Naive thymus-derived CD4-positive, alpha-beta T cell (primary cell): ENCODE measurements at regions not wholly inside any gene's neighbourhood (a gene's known extent, or its start where the extent isn't known, plus 50 kb on each side); places are given as distances from the start of the nearest gene placed in this dataset.

Experiments used
- ATAC-seq: fragments of 150-1000 bp; cut with Tn5 transposase; 2 replicates; pipeline ENCODE4 v1.10.0; 2021; ENCODE audit warnings: mild to moderate bottlenecking, moderate library complexity
- CTCF ChIA-PET: fragments of 350-600 bp; sonication (Branson Sonifier 250); formaldehyde crosslinking; loops from one replicate; lab custom pipeline; 2021; ENCODE audit warnings: antibody characterized with exemption; lab: Charles Lee
- POLR2A ChIA-PET: fragments of 350-600 bp; sonication (Branson Sonifier 250); formaldehyde crosslinking; loops from one replicate; lab custom pipeline; 2021; ENCODE audit warnings: antibody characterized with exemption, inconsistent platforms; lab: Charles Lee
- DNase-seq, 9 donors: peaks; one replicate each; pipeline versions ENCODE4 v3.0.0 to v3.0.0-alpha.2; 2020 to 2022; ENCODE audit warnings: mixed read lengths in 1 of 9
- H3K27ac ChIP-seq: one replicate; pipeline ENCODE4 v1.7.0; 2013; ENCODE audit warnings: mild to moderate bottlenecking, low read depth, low read length, moderate library complexity
- H3K27me3 ChIP-seq, 2 donors: one replicate each; pipeline ENCODE4 v1.7.0; 2013; ENCODE audit warnings: low read length in 2 of 2, mild to moderate bottlenecking in 2 of 2, moderate library complexity in 2 of 2; ENCODE audit not compliant: control insufficient read depth in 2 of 2, insufficient read depth in 2 of 2
- H3K36me3 ChIP-seq, 3 experiments: 1 replicate in 2 of 3; 2 replicates in 1 of 3; pipeline ENCODE4 v1.7.0; 2013; ENCODE audit warnings: low read length in 3 of 3, mild to moderate bottlenecking in 3 of 3, moderate library complexity in 1 of 3; ENCODE audit not compliant: insufficient read depth in 3 of 3, control insufficient read depth in 2 of 3
- H3K4me1 ChIP-seq, 2 donors: one replicate each; pipeline ENCODE4 v1.7.0; 2013; ENCODE audit warnings: low read length in 2 of 2, mild to moderate bottlenecking in 2 of 2, moderate library complexity in 1 of 2; ENCODE audit not compliant: control insufficient read depth in 2 of 2, insufficient read depth in 2 of 2
- H3K4me3 ChIP-seq: 2 replicates; pipeline ENCODE4 v1.7.0; 2013; ENCODE audit warnings: mild to moderate bottlenecking, low read length
- H3K9me3 ChIP-seq, 3 experiments: 1 replicate in 2 of 3; 2 replicates in 1 of 3; pipeline ENCODE4 v1.7.0; 2013; ENCODE audit warnings: low read length in 3 of 3; ENCODE audit not compliant: control insufficient read depth in 2 of 3
- H3K27ac Mint-ChIP-seq, 9 donors: one replicate each; pipeline ENCODE4 v1.8.0; 2020 to 2022; ENCODE audit warnings: mixed read lengths in 9 of 9, mild to moderate bottlenecking in 8 of 9, moderate library complexity in 5 of 9, inconsistent platforms in 2 of 9
- H3K27me3 Mint-ChIP-seq, 5 donors: one replicate each; pipeline ENCODE4 v1.8.0; 2021 to 2022; ENCODE audit warnings: mixed read lengths in 5 of 5, mild to moderate bottlenecking in 1 of 5
- H3K36me3 Mint-ChIP-seq, 5 donors: one replicate each; pipeline ENCODE4 v1.8.0; 2020 to 2022; ENCODE audit warnings: mixed read lengths in 5 of 5, mild to moderate bottlenecking in 3 of 5, inconsistent platforms in 1 of 5
- H3K4me1 Mint-ChIP-seq, 7 donors: one replicate each; pipeline ENCODE4 v1.8.0; 2020 to 2022; ENCODE audit warnings: mixed read lengths in 7 of 7, mild to moderate bottlenecking in 3 of 7, inconsistent platforms in 1 of 7
- H3K4me3 Mint-ChIP-seq, 10 donors: one replicate each; pipeline ENCODE4 v1.8.0; 2020 to 2022; ENCODE audit warnings: mild to moderate bottlenecking in 10 of 10, mixed read lengths in 10 of 10, moderate library complexity in 6 of 10, inconsistent platforms in 2 of 10
- H3K9me3 Mint-ChIP-seq, 11 donors: one replicate each; pipeline ENCODE4 v1.8.0; 2020 to 2022; ENCODE audit warnings: mixed read lengths in 11 of 11, mild to moderate bottlenecking in 4 of 11, inconsistent platforms in 1 of 11, moderate library complexity in 1 of 11
- intact Hi-C, 2 donors: fragments of 100-400 bp; cut with micrococcal nuclease; formaldehyde crosslinking; loops; one replicate each; pipeline ENCODE4 v1.15.1; 2023

DNA sequence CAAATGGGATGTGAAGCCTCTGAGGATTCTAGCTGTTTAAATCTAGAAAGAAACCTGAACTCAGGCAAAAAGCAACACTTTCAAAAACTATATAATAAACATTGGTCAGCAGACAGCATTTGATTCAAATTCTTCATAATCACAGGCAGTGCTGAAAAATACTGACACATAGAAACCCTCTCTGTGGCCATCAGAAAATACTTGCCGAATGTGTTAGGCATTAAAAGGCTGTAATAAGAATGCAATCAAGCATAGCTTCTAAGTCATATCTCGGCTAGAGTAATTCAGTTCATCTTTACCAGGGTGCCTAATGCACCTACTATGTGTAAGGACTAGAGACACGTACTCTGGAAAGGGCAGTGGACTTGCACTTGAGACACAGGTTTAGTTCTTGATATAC lies 405.3 kb upstream of the SGCD start:
- no peak for ATAC-seq
- Mint-ChIP-seq H3K4me3 (no peak overlapping the region), H3K36me3 (no peaks in the 10 kb centered on the region), H3K27me3 (peaks cover 4 to 37% (median 14%) of the 10 kb centered on the region in 5 donors), H3K27ac (no peak overlapping the region), H3K9me3 (peaks cover 0 to 2% (median 0%) of the 10 kb centered on the region in 11 donors), H3K4me1 (peaks cover 0 to 2% (median 0%) of the 10 kb centered on the region in 7 donors)
- Histone ChIP-seq H3K27me3 (no peaks in the 10 kb centered on the region), H3K27ac (no peak overlapping the region), H3K4me1 (no peaks in the 10 kb centered on the region), H3K9me3 (no peaks in the 10 kb centered on the region), H3K36me3 (no peaks in the 10 kb centered on the region), H3K4me3 (no peak overlapping the region)
- intact Hi-C loops, result no loop called here
- ChIA-PET CTCF (no interaction called here), POLR2A (no interaction called here)
- DNase-seq, result no peak

DNA sequence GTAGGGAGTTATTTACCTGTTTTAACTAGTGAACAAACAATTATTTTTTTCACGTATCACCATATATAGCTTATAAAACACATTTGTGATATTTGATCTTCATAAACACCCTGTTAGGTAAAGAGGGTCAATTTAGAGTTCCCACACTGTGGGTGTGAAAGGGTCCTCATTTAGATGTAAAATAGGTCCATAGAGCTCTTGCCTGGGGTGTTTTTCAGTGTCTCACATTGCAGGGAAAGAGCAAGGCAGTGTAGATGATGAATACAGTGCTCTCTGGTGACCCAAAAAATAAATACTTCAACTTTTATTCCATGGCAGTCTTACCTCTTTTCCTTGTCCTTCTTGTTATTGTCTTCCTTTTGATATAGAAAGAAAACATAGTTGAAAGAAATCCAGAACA lies 403.2 kb upstream of the SGCD start:
- no peak overlapping the region for H3K4me3 ChIP-seq
- Mint-ChIP-seq H3K27me3 (peaks cover 4 to 34% (median 11%) of the 10 kb centered on the region in 5 donors), H3K4me3 (no peak overlapping the region), H3K27ac (no peak overlapping the region), H3K4me1 (peaks cover 0 to 2% (median 0%) of the 10 kb centered on the region in 7 donors), H3K36me3 (no peaks in the 10 kb centered on the region), H3K9me3 (peaks cover 0 to 2% (median 0%) of the 10 kb centered on the region in 11 donors)
- ATAC-seq (no peak), DNase-seq (no peak)
- CTCF ChIA-PET, result no interaction called here
- POLR2A ChIA-PET, result no interaction called here
- no peak overlapping the region for H3K27ac ChIP-seq
- H3K36me3 ChIP-seq, result no peaks in the 10 kb centered on the region
- no peaks in the 10 kb centered on the region for H3K4me1 ChIP-seq
- intact Hi-C loops, result no loop called here
- H3K9me3 ChIP-seq, result no peaks in the 10 kb centered on the region
- H3K27me3 ChIP-seq, result no peaks in the 10 kb centered on the region

DNA sequence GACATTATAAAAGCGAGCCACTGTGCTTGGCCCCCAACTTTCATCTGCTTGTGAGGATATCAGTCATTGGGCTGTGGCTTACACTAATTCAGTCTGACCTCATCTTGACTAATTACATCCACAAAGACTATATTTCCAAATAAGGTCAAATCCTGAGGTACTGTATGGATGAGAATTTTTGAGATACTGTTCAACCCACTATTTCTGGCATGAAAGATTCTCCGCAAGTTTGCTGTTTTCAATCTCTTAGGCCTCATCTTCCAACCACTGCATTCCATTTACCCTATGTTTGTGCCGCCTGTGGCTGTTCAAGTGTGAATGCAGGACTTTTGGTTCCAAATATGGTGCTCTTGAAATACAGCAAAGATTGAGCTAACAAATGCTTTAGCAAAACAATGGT lies 400.9 kb upstream of the SGCD start:
- Mint-ChIP-seq H3K36me3 (no peaks in the 10 kb centered on the region), H3K4me3 (no peak overlapping the region), H3K27ac (no peak overlapping the region), H3K9me3 (no peaks in the 10 kb centered on the region), H3K27me3 (peaks cover under 1 to 28% (median 17%) of the 10 kb centered on the region in 5 donors), H3K4me1 (peaks cover 0 to 2% (median 0%) of the 10 kb centered on the region in 7 donors)
- H3K4me1 ChIP-seq, result no peaks in the 10 kb centered on the region
- no peaks in the 10 kb centered on the region for H3K27me3 ChIP-seq
- DNase-seq (no peak), ATAC-seq (no peak)
- H3K27ac ChIP-seq, result no peak overlapping the region
- intact Hi-C loops, result no loop called here
- H3K36me3 ChIP-seq, result no peaks in the 10 kb centered on the region
- H3K4me3 ChIP-seq, result no peak overlapping the region
- no peaks in the 10 kb centered on the region for H3K9me3 ChIP-seq
- CTCF ChIA-PET, result no interaction called here
- POLR2A ChIA-PET, result no interaction called here

DNA sequence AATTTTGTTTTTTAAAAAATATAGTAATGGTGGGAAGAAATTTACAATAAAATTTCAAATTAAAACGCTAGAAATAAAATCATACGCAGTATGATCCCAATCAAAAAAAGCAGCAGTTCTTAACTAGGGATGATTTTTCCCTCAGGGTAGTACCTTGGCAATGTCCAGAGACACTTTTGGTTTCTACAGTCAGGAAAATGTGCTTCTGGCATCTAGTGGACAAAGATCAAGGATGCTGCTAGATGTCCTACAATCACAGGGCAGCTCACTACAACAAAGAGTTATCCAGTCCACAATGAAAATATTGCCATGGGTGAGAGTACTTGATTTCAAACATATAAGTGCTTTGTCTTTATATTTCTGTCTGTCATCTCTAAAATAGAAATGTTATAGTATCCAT lies 400.2 kb upstream of the SGCD start:
- POLR2A ChIA-PET, result no interaction called here
- no peaks in the 10 kb centered on the region for H3K27me3 ChIP-seq
- Mint-ChIP-seq H3K4me3 (no peak overlapping the region), H3K9me3 (no peaks in the 10 kb centered on the region), H3K27ac (no peak overlapping the region), H3K36me3 (no peaks in the 10 kb centered on the region), H3K4me1 (peaks cover 0 to 2% (median 0%) of the 10 kb centered on the region in 7 donors), H3K27me3 (peaks cover 0 to 24% (median 17%) of the 10 kb centered on the region in 5 donors)
- H3K27ac ChIP-seq, result no peak overlapping the region
- CTCF ChIA-PET, result no interaction called here
- intact Hi-C loops, result no loop called here
- no peaks in the 10 kb centered on the region for H3K36me3 ChIP-seq
- no peak overlapping the region for H3K4me3 ChIP-seq
- no peak for DNase-seq
- ATAC-seq, result no peak
- no peaks in the 10 kb centered on the region for H3K9me3 ChIP-seq
- H3K4me1 ChIP-seq, result no peaks in the 10 kb centered on the region

DNA sequence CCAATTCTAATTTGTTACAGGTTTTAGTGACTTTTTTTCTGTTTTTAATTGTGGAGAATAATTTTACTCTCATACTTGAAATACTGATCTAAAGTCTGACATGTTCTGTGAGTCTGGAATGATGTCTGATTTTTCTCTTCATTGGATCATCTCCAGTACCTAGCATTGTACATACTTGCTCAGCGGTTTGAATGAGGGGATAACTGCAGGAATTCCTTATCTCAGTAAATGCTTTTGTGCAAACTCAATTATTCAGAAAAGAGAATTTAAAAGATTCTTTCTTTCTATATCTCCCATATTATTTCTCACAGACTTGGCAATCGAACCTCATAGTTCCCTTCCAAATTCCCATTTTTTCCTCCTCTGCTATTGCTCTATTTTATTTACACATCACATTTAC lies 397.9 kb upstream of the SGCD start:
- no peak for DNase-seq
- Mint-ChIP-seq H3K4me1 (peaks cover 0 to 2% (median 0%) of the 10 kb centered on the region in 7 donors), H3K36me3 (no peaks in the 10 kb centered on the region), H3K9me3 (no peaks in the 10 kb centered on the region), H3K4me3 (no peak overlapping the region), H3K27me3 (peaks cover 5 to 28% (median 17%) of the 10 kb centered on the region in 5 donors), H3K27ac (no peak overlapping the region)
- Histone ChIP-seq H3K27me3 (no peaks in the 10 kb centered on the region), H3K27ac (no peak overlapping the region), H3K36me3 (no peaks in the 10 kb centered on the region), H3K4me1 (no peaks in the 10 kb centered on the region), H3K9me3 (no peaks in the 10 kb centered on the region), H3K4me3 (no peak overlapping the region)
- ChIA-PET CTCF (no interaction called here), POLR2A (no interaction called here)
- intact Hi-C loops, result no loop called here
- no peak for ATAC-seq

DNA sequence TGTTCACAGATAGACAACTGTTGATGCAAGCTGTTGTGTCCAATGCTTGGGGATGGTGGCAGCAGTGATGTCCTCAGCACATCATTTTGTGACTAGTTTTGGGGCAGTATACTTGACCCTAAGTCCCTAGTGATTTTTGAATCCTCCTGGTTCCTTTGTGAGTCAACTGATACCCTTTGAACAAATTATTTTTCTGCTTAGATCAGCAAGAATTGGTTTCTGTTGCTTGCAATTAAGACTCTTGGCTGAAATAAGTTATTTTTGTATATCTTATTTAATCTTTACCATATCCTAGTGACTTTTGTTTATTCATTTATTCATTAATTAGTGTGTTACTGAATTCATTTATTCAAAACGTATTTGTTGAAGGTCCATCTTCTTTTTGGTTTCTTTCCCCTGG lies 392.0 kb upstream of the SGCD start:
- ATAC-seq (no peak), DNase-seq (no peak)
- no peaks in the 10 kb centered on the region for H3K27me3 ChIP-seq
- Mint-ChIP-seq H3K9me3 (no peaks in the 10 kb centered on the region), H3K27me3 (peaks cover 8 to 23% (median 16%) of the 10 kb centered on the region in 5 donors), H3K27ac (no peak overlapping the region), H3K4me1 (no peaks in the 10 kb centered on the region), H3K4me3 (no peak overlapping the region), H3K36me3 (no peaks in the 10 kb centered on the region)
- intact Hi-C loops, result no loop called here
- no peak overlapping the region for H3K27ac ChIP-seq
- ChIA-PET POLR2A (no interaction called here), CTCF (no interaction called here)
- no peaks in the 10 kb centered on the region for H3K9me3 ChIP-seq
- H3K4me1 ChIP-seq, result no peaks in the 10 kb centered on the region
- no peak overlapping the region for H3K4me3 ChIP-seq
- no peaks in the 10 kb centered on the region for H3K36me3 ChIP-seq

DNA sequence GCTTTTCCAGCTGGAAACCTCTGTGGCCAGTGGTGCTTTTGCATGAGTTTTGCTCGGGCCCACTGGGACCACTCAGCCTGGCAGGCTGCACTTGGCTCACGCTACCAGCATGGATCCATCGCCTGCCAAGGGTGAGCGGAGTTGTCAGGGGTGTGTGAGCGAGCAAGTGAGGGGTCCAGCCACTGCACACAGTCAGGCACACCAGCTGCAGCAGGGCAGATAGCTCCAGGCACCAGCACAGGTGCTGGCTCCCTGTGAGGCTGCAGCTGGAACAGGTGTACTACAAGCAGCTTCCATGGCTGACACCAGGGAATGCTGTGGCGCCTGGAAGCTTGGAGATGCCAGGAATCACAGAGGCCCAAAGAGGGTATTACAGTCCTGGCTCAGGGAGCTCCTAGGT lies 391.2 kb upstream of the SGCD start:
- H3K4me3 ChIP-seq, result no peak overlapping the region
- Mint-ChIP-seq H3K36me3 (no peaks in the 10 kb centered on the region), H3K27ac (no peak overlapping the region), H3K27me3 (peaks cover 2 to 21% (median 18%) of the 10 kb centered on the region in 5 donors), H3K4me1 (no peaks in the 10 kb centered on the region), H3K9me3 (no peaks in the 10 kb centered on the region), H3K4me3 (no peak overlapping the region)
- H3K27ac ChIP-seq, result no peak overlapping the region
- CTCF ChIA-PET, result no interaction called here
- no peaks in the 10 kb centered on the region for H3K4me1 ChIP-seq
- POLR2A ChIA-PET, result no interaction called here
- intact Hi-C loops, result no loop called here
- ATAC-seq (no peak), DNase-seq (no peak)
- H3K27me3 ChIP-seq, result no peaks in the 10 kb centered on the region
- no peaks in the 10 kb centered on the region for H3K9me3 ChIP-seq
- H3K36me3 ChIP-seq, result no peaks in the 10 kb centered on the region
